ENCODE measurements at regions not wholly inside any gene's neighbourhood (a gene's known extent, or its start where the extent isn't known, plus 50 kb on each side); places are given as distances from the start of the nearest gene placed in this dataset.
A peak's percentile ranks its signal among the peaks of the same experiment; 100 is the strongest.
"Not testable (repeated sequence)": the region's sequence is repeated elsewhere in the genome, so short reads cannot be mapped to it uniquely, and the experiment has no call there.

DNA sequence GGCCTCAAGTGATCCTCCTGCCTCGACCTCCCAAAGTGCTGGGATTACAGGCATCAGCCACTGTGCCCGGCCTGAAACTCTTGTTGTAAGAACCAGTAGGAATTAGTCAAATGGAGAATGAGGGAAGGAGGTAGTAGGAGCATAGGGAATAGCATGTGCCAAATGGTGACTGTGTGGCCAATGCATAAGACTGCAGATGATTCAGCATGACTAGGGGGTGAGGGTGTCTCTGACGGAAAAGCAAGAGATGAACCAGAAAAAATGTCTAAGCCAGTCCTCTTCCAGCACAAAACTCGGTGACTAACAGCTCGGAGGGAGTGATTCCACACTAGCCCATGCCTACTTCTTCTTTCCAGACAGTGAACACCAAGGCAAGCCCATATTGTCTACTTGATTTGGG lies 58.2 kb upstream of the DUSP21 start:
- no peak for DNase-seq

DNA sequence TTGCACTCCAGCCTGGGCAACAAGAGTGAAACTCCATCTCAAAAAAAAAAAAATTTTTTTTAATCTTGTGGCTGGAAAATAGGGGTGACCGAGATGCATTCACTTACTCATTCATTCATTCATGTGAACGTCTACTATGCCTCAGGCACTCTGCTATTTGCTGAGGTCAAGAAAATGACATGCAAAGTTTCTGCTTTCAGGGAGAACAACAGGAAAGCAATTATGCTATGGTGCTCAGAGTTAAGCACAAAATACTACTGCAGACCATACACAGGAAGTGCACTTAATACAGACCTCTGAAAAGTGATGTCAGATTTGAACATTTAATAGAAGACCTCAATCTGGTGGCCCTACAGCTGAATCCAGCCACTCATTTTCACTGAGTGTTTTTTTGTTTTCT lies 59.6 kb upstream of the DUSP21 start:
- DNase-seq, result no peak

DNA sequence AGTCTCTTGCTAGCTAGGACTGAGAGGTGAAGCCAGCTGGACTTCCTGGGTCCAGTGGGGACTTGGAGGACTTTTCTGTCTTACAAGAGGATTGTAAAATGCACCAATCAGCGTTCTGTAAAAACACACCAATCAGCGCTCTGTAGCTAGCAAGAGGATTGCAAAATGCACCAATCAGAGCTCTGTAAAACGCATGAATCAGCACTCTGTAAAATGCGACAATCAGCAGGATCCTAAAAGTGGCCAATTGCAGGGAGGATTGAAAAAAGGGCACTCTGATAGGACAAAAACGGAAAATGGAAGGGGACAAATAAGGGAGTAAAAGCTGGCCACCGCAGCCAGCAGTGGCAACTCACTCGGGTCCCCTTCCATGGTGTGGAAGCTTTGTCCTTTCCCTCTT lies 65.6 kb upstream of the DUSP21 start:
- DNase-seq, result no peak

DNA sequence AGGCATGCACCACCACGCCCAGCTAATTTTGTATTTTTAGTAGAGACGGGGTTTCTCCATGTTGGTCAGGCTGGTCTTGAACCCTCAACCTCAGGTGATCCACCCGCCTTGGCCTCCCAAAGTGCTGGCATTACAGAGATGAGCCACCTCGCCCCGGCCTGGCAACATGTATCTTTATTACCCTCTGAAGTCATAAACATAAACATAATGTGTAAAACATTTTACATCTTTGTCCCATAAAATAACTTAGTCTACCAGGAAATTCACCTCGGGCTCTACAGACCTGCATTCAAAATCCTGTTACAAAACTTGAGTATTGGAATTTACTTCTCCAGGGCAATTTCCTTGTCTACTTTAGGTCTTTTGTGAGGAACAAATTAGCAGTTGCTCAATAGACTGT lies 68.1 kb upstream of the DUSP21 start:
- no peak for DNase-seq

DNA sequence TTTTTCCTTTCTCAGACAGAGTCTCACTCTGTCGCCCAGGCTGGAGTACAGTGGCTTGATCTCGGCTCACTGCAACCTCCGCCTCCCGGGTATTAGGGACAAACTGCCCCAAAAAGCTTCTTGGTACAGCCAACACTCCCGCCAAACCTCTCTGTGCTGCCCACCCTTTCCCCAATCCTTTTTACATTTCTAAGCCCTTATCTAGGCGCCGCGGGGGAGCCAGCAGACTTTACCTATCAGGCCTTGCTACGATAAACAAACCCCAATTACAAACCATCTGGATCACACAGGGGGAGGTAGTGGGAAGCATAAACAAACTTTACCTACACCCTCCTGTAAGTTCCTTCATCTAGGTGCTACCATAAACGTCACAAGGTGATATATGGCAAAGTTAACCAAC lies 69.8 kb upstream of the DUSP21 start:
- not testable (repeated sequence) for DNase-seq

DNA sequence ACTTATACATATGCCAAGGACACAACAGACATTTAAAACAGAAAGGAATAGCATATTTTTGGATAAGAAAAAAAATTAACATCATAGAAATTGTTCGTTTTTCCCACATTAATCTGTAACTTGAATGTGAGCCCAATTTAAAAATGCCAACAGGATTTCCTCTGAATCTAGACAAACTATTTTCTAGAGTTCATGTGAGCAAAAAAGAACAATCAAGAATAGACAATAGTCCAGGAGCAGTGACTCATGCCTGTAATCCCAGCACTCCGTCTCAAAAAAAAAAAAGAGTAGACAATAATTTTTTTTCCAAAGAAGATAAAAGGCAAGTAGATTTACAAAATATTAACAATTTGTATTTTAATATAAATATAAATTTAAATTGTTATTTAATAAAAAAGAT lies 73.7 kb upstream of the DUSP21 start:
- no peak for DNase-seq

DNA sequence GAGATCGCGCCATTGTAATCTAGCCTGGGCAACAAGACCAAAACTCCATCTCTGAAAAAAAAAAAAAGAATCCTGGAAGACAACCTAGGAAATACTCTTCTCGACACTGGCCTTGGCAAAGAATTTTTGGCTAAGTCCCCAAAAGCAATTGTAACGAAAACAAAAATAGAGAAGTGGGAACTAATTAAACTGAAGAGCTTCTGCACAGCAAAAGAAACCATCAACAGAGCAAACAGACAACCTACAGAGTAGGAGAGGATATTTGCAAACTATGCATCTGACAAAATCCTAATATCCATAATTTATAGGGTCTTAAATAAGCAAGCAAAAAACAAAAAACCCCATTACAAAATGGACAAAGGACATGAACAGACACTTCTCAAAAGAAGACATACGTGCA lies 76.5 kb upstream of the DUSP21 start:
- DNase-seq, result no peak

DNA sequence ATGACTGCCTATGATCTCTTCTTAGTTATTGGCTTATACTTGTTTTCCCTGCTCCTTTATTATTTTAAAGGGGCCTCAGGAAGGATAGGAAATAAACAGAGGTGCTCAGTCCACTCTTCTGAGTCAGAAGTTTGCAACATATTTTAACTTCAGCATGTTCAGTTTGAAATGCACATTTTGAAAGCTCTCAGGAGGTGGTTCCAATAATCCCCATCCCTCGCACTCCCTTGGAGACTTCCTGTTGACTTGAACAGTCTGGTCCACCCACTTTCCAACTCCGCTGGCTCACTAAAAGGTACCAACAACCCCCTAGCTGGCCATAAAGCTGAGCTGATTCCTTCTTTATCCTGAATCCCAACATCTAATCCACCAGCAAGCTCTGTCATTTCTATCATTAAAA lies 78.3 kb upstream of the DUSP21 start:
- no peak for DNase-seq

DNA sequence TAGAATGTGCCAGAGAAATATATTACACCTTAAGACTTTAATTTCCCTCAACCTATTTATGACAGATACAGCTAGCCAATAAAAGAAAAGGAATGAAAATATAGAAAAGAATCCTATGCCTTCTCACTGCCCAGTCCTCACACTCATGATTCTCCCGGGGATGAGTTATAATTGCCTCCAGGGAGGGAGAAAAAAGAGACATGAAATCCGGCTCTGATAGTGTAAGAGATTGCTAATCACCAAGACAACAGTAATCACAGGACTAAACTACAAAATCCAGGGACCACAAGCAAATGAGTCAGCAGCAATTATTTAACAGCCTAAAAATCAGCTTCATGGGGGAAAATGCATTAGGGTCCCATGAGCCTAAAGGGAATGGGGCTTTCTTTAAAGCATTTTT lies 95.9 kb upstream of the DUSP21 start:
- DNase-seq, result peak in 1 of 3 experiments; percentile 25

DNA sequence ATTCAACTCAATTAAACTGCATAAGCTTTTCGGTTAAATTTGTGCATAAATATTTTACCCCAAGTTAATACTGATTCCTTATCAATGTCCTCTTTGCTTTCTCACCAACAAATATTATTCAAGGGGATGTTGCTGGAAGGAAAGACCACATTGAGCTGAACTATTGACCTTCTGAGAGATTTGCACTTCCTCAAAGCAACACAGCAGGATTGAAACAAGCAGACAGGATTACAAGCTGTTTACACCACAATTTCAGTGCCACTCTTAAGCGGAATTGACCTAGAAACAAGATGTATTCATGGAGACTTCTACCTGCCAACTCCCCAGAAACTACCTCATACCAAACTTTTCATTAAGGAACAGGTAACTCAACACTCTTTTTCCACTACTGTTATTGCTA lies 96.5 kb upstream of the DUSP21 start:
- DNase-seq, result no peak

DNA sequence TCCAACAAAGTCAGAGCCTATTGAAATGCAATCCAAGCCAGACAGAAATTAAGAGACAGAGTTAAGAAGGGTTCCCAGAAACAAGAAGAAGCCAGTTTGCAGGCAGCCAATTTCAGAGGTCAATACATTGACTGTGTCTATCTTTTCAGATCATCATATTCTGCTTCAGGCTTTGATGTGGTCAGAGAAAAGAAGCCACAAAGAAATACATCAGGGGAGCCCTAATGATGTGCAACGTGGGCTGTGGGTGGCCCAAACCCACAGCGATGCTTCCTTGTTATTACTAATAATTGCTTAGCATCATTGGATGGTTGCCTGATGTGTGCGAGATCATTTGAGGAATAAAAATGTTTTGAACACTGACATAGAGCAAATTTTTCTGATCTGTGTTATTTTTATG lies 99.0 kb upstream of the DUSP21 start:
- DNase-seq, result no peak

DNA sequence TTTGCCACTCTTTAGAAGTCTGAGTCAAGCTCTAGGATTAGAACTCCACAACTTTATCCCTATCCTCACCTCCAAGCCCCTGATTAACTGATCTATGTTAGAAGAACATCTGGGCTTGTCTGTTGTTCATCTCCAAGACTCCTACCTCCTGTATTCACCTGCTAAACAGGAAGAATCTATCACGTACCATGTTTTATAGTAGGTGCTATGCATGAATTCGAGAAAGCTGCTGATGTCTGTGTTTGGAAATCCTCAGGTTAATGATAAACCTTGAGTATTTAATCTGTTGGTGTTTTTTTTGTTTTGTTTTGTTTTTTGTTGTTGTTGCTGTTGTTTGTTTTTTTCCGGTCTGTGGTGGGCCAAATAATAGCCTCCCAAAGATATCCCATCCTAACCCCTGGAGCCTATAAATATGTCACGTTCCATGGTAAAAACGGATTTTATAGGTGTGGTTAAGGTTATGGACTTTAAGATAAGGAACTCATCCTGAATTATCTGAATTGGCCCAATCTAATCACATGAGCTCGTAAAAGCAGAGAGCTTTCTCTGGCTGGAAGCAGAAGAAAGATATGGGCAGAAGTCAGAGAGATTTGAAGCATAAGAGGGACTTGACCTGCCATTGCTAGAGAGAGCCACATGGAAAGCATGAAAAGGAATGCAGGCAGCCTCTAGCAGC lies 101.2 kb upstream of the DUSP21 start:
- no peak for DNase-seq

DNA sequence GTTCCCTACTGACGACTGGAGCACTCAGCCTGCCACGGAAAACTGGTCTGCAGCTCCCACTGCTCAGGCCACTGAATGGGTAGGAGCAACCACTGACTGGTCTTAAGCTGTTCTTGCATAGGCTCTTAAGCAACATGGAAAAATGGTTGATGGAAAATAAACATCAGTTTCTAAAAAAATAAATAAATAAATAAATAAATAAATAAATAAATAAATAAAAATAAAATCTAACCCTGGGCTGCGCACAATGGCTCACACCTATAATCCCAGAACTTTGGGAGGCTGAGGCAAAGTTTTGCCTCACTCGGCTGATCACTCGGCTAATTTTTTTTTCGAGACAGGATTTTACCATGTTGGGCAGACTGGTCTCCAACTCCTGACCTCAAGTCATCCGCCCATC lies 102.0 kb upstream of the DUSP21 start:
- not testable (repeated sequence) for DNase-seq

DNA sequence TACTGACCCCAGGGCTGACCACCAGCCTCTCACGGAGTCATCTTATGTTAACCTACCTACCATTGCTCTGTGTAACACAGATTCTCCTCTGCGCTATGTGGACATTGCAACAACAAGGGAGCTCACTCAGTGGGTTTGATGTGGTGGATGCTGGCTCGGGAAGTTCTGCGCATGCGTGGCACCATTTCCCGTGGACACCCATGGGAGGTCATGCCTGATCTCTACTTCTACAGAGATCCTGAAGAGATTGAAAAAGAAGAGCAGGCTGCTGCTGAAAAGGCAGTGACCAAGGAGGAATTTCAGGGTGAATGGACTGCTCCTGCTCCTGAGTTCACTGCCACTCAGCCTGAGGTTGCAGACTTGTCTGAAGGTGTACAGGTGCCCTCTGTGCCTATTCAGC lies 102.4 kb upstream of the DUSP21 start:
- not testable (repeated sequence) for DNase-seq

DNA sequence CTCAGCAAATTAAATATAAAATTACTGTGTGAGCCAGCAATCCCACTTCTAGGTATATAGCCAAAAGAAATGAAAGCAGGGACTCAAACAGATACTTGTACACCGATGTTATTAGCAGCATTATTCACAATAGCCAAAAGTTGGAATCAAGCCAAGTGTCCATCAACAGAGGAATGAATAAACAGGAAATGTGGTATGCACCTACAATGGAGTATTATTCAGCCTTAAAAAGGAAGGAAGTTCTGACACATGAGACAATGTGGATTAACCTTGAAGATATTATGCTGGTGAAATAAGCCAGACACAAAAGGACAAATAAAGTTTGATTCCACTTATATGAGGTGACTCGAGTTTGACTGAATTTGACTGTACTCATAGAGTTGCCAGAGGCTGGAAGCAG lies 108.3 kb upstream of the DUSP21 start:
- no peak for DNase-seq

DNA sequence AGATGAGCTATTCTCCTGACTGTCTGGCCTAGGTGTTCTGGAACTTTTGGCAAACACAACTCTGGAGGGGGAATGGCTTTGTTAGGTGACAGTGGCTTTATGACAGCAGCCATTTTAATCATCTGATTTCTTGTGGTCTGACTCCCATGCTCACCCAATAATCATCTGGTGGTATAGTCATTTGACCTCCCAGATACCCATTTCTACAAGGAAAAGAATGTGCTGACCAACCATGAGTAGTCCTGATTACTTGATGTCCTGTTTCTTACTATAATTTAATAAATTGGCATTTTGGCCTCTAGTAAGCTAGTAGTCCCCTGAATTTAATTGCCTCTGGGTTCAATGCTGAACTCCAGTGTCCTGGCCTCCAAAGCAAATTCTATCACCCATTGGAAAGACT lies 109.9 kb upstream of the DUSP21 start:
- no peak for DNase-seq

DNA sequence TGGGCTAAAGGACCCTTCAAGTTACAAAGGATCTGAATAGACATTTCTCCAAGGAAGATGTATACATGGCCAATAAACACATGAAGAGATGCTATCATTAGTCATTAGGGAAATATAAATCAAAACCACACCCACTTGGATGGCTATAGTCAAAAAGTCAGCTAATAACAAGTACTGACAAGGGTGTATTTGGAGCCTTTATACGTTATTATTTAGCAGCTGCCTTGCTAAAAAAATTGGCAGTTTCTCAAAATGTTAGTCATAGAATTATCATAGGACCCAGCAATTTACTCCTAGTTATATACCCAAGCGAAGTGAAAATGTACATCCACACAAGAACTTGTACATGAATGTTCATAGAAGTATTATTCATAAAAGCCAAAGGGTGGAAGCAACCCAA lies 112.7 kb upstream of the DUSP21 start:
- DNase-seq, result no peak

DNA sequence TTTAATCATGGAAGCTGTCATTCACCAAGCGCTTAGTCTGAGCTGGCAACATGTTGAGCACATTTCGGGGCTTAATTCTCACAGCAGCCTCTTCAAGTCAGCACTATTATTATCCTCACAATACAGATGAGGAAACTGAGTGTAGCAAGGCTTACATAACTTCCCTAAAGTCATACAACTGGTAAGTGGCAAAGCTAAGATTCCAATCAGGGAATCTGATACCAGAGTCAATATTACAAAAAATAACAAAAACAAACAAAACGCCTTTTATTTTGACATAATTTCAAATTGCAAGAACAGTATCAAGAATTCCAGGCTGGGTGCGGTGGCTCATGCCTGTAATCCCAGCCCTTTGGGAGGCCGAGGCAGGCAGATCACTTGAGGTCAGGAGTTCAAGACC lies 120.4 kb upstream of the DUSP21 start:
- no peak for DNase-seq

DNA sequence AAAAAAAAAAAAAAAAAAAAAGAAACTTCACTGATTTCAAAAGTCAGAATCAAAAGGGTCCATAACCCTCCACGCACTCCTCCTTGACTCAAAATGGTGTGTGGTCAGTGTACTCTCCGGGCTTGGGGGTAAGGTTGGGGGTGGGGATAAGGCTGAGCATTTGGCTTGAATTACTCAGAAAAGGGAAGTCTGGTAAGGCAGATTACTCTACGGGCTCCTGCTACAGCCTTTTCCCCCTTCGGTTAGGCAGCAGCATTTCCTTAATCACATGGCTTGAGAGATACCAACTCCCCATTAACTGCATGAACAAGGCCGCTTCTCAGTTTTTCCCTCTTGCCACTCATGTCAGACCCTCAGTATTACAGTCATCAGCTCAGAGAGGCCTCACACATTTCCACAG lies 135.4 kb upstream of the DUSP21 start:
- no peak for DNase-seq

DNA sequence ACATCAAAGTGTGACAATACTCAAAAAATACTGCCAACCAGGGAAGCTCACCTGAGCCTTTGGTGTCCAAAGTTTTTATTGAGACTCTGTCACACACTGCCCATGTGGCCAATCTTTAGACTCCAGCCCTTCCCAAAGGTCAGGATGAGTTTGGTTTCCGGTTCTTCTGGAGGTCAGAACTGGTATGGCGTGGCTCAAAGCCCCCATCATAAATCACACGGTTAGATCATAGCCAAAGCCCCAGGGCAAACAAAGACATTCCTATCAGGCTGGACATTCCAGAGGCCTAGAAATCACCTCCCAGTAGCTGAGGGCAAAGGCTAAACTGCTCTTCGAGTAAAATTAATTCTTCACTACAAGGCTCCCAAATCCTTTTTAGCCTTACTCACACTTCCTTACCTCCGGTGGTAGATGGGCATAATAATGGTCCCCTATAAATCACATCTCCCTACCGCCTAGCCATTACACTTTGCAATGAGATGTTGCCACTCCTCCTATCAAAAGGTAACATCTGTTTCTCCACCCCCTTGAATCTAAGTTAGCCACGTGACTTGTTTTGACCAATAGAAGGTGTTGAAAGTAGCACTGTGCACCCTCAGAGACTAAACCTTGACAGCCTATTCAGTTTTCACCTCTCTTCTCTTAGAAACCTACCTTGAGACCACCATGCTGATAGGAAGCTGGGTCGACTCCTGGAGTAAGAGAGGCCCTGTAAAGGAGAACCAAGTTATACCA lies 137.8 kb upstream of the DUSP21 start:
- DNase-seq, result no peak

DNA sequence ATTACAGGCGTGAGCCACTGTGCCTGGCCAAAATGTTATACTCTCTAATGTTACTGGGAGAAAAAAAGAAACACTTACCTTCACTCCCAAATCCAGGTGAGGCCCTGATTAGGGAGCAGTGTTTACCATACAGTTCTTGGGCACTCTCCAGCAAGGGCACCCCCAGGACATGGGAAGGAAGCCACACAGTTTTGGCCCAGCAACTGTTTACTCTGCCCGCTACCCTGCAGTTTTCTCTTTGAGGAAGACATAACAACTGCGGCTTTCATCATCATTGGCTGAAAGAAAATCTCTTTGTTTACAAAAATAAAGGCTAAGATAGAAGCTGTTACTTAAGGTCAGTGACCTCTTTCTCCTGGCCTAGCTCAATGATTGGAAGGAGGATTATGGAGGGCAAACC lies 145.5 kb upstream of the DUSP21 start:
- DNase-seq, result no peak

DNA sequence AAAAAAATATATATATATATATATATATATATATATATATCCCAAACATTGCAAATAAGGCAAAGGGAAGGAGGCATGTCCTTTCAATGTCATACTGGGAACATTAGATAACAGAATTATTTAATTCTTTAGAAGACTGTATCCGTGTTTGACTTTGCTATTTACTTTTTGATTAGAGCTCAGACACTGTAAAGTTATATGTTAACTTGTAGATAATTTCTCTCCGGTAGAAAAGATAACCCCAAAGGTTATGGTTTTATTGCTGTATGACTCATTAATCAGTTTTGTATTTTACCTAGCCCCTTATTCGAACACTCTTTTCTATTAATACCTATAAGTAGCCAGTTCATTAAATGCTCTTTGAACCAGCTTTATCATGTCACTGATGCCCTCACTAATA lies 150.6 kb upstream of the DUSP21 start:
- no peak for DNase-seq

DNA sequence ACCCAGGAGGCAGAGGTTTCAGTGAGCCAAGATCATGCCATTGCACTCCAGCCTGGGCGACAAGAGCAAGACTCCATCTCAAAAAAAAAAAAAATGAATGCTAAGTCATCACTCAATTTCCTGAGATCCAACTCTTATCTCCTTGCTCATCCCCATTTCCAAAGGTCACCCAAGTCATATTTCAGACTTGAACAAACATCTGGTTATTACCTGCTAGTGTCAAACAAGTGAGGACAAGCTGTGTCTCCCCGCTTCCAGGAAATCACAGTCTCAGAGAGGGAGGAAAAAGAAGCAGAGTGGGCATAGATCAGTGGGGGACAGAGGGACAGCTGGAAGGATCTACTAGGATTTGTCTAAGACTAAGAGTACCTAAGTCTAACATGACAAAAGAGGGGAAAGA lies 147.5 kb upstream of the FUNDC1 start:
- no peak for DNase-seq

DNA sequence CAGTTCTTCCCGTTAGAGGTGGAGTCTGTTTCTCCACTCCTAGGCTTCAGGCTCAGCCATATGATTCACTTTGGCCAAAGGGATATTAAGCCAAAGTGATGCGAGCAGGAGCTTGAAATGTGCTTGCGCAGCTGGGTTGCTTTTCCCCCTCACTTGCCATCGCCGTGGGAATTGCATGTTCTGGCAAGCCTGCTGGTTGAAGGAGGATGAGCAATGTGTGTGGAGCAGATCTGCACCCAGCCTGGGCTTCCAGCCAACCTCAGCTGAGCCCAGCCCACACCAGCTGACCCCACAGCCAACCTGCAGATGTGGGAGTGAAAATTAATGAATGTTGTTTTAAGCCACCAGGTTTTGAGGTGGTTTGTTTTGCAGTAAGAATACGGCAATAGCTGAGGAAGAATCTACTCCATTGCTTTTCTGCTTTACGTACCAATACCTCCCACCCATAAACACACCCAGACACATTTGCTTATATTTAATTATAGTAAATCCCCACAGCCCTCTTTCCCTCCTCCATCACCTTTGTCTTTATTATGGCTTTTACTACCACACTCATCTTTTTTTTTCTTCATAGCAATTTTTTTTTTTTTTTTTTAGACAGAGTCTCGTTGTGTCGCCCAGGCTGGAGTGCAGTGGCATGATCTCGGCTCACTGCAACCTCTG lies 132.8 kb upstream of the FUNDC1 start:
- DNase-seq, result peak in 2 of 3 experiments; percentile 81 to 94
